Coronary artery (tissue), 2 donors: ENCODE measurements at regions not wholly inside any gene's neighbourhood (a gene's known extent, or its start where the extent isn't known, plus 50 kb on each side); places are given as distances from the start of the nearest gene placed in this dataset.

Experiments
- DNase-seq: peaks from one replicate; pipeline ENCODE4 v3.0.0-alpha.2; 2017; ENCODE audit warnings: low spot score
- H3K27ac ChIP-seq, 2 donors: fragments of 200-600 bp; sonication (generic); one replicate each; pipeline ENCODE4 v1.5.1; 2016 to 2019
- H3K4me3 ChIP-seq: fragments of 200-600 bp; sonication (generic); 2 replicates; pipeline ENCODE4 v1.5.1; 2016; ENCODE audit warnings: mild to moderate bottlenecking, moderate library complexity
- TF ChIP-seq, protein P1 (sequence below): fragments of 200-600 bp; sonication (generic); IDR thresholded peaks from one replicate; pipeline ENCODE4 v1.5.1; 2019; ENCODE audit warnings: antibody characterized with exemption

DNA sequence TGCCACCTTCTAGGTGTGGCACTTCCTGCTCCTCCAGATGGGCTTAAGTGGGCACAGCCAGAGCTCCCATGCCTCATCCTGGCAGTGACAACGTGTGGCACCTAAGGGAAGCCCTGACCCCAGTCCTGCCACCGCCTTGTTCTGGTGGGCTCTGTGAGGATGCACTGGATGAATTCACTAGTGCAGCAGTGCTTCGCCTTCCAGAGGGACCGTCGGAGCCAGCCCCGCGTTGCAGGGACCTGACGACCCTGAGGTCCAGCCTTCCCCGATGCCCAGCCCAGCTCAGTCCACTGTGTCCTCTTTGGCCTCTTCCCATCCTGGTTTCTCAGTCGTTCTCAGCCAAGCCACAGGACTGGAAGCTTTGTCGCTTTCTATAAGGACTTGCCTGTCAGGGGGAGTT lies 399.8 kb downstream of the SEC14L1 start:
- Histone ChIP-seq H3K4me3 (no peak overlapping the region), H3K27ac (no peak overlapping the region)
- TF ChIP-seq, protein P1, sequence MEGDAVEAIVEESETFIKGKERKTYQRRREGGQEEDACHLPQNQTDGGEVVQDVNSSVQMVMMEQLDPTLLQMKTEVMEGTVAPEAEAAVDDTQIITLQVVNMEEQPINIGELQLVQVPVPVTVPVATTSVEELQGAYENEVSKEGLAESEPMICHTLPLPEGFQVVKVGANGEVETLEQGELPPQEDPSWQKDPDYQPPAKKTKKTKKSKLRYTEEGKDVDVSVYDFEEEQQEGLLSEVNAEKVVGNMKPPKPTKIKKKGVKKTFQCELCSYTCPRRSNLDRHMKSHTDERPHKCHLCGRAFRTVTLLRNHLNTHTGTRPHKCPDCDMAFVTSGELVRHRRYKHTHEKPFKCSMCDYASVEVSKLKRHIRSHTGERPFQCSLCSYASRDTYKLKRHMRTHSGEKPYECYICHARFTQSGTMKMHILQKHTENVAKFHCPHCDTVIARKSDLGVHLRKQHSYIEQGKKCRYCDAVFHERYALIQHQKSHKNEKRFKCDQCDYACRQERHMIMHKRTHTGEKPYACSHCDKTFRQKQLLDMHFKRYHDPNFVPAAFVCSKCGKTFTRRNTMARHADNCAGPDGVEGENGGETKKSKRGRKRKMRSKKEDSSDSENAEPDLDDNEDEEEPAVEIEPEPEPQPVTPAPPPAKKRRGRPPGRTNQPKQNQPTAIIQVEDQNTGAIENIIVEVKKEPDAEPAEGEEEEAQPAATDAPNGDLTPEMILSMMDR = no peak
- no peak for DNase-seq

DNA sequence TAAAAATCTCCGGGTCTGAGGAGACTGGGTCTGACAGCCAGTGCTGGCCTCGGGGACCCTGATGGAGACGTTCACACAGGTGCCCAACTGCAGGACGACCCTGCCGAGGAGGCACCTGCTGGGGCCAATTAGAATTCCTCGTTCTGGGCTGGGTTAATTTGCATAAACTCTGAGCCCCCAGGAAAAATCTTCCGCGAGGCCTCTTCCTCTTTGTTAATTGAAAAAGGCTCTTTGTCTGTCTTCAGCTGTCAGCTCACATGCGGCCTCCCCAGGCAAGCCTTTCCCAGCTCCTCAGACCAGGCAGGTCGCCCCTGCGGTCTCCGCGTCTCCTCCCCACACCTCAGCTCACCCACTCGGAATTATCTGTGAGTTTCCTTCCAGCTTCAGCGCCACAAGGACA lies 400.2 kb downstream of the SEC14L1 start:
- H3K27ac ChIP-seq = no peak overlapping the region
- DNase-seq = no peak
- TF ChIP-seq, protein P1 = no peak
- H3K4me3 ChIP-seq = no peak overlapping the region

DNA sequence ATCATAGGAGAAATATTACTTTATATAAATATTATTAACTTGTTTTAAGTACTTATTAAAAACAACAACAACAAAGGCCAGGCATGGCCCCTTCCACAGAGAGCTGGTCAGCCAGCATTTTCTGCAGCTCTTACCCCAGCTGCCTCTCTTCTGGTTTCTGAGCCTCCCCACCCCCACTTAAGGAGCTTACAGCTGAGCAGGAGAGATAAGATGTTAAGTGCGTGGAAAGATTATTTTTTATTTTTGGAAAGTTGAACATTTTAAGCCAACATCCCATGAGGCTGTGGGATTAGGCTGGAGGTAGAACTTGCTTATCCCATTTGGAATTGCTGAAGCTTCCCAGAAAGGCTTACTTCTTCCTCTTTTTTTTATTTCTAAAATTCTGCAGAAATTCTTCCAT lies 401.2 kb downstream of the SEC14L1 start:
- peak overlapping the region; percentile 40 to 55 for H3K27ac ChIP-seq
- TF ChIP-seq, protein P1 = no peak
- no peak overlapping the region for H3K4me3 ChIP-seq
- no peak for DNase-seq

DNA sequence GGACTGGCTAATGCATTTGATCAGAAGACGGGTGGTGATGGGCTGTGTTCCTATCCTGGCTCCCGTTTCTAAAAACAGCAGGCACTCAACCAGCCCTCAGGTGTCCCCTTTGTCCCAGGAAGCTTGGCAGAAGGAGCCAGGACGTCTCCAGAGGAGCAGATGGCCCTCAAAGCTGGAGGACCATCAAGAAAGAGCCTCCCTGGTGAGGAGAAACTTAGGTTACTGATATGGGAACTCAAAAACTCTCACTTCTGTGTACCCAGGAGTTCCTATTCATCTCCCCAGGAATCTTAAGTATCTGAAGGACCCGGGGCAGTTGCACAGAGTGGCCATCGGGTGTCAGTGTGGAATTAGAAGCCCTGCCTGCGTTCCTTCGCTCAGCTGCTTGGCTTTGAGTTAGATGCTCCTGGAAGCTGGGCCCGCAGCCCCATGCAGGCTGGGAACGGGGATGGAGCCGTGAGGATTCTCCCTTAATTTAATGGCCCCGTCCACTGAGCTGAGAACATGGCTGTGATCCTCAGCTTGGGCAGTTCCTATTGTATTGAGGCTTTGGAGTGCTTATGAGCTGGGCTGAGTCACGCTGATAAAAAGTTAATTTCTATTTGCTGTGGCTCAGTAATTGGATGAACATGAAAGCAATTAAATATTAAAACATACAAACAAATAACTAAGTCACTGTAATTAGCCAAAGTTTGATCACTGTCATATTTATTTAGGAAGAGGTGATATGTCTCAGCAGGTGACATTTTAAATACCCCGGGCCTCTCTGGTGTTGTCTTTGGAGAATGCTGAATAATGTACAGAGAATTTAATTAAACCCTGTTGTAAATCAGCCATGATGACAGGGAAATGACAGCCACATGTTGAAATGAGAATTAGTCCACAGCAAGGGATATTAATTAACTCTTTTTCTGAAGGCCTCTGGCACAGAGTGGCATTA lies 402.1 kb downstream of the SEC14L1 start:
- H3K4me3 ChIP-seq = no peak overlapping the region
- DNase-seq = peak; percentile 85
- TF ChIP-seq, protein P1 = peak; percentile 86
- H3K27ac ChIP-seq = peak overlapping the region; percentile 40 to 55

DNA sequence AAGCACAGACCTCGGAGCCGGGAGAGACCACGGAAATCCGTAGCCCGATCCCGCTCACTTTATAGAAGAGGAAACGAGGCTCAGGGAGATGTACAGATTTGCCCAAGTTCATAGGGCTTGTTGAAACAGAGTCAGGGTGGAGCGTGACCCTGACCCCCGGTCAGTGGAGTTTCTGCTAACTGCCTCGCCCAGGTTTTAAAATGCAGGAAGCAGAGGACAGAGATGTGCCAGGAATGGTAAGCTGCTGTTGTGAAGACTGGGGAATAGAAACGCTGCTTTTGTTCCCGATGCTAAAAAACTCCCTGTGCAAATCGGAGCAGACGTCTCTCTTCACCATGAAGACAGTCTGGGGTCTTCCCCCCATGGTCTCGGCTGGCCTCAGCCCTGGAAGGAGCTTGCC lies 403.0 kb downstream of the SEC14L1 start:
- no peak for DNase-seq
- Histone ChIP-seq H3K27ac (no peak overlapping the region), H3K4me3 (no peak overlapping the region)
- TF ChIP-seq, protein P1 = no peak

DNA sequence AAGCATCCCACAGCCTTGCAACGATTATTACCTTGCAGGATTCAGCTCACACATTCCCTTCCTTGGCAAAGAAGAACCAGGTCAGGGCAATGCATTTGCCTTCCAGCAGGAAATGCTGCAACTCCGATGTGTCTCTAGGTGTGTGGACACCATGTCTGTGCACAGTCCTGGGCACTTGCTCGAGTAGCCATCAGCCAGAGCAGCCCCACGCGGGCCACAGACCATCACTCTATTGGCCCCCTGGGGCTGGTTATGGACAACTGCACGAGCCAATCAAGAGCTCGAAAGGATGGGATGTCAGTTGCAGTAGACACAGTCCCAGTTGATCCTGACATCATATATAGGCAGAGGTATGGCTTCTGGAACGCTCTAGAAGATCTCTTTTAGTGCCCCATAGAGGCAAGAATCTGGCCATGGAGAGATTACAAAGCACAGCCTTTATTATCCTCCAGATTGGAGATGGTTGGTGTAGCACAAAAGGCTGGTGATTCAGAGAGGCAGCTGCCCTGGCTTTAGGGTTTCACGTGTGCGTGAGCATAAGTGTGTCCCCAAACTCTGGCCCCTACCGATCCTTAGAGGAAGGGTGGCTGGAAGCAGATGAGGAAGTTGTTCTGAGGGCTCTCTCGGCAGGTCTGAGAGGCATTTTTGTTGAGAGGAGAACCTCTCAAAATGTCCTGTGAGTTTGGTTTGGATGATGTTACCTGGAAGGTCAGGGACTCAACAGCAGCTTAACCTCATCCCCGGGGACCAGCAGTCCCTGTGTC lies 403.8 kb downstream of the SEC14L1 start:
- TF ChIP-seq, protein P1 = no peak
- DNase-seq = no peak
- Histone ChIP-seq H3K4me3 (no peak overlapping the region), H3K27ac (no peak overlapping the region)
